Right hindlimb (tissue), 1 donor: ENCODE measurements at regions not wholly inside any gene's neighbourhood (a gene's known extent, or its start where the extent isn't known, plus 50 kb on each side); places are given as distances from the start of the nearest gene placed in this dataset.

Source experiments
- DNase-seq: peaks from one replicate; pipeline ENCODE4 v3.0.0-alpha.2; 2018

GRCh38 chr16:55380485-55380884 is 56.5 kb downstream of the IRX6 start:
- DNase-seq: no peak

- no peak for DNase-seq
Measured at GRCh38 chr16:55384288-55385247, 60.6 kb downstream of the IRX6 start.

- no peak for DNase-seq
Measured at GRCh38 chr16:55385359-55385758, 61.4 kb downstream of the IRX6 start.

GRCh38 chr16:55386534-55387296 is 62.7 kb downstream of the IRX6 start:
- DNase-seq: no peak

- no peak for DNase-seq
Measured at GRCh38 chr16:55388131-55388862, 64.3 kb downstream of the IRX6 start.

- no peak for DNase-seq
Measured at GRCh38 chr16:55389426-55390073, 65.5 kb downstream of the IRX6 start.

- no peak for DNase-seq
Measured at GRCh38 chr16:55390630-55391237, 66.7 kb downstream of the IRX6 start.

- no peak for DNase-seq
Measured at GRCh38 chr16:55391760-55392375, 67.9 kb downstream of the IRX6 start.

- DNase-seq: no peak
Measured at GRCh38 chr16:55392701-55393100, 68.7 kb downstream of the IRX6 start.

- DNase-seq: peak; percentile 41
Measured at GRCh38 chr16:55393991-55394390, 70.0 kb downstream of the IRX6 start.

- DNase-seq: no peak
Measured at GRCh38 chr16:55398762-55399161, 74.8 kb downstream of the IRX6 start.

GRCh38 chr16:55399911-55400310 is 75.9 kb downstream of the IRX6 start:
- DNase-seq: no peak

GRCh38 chr16:55401046-55401445 is 77.0 kb downstream of the IRX6 start:
- DNase-seq: peak; percentile 51

- no peak for DNase-seq
Measured at GRCh38 chr16:55403464-55403863, 75.5 kb upstream of the MMP2 start.

GRCh38 chr16:55406651-55407050 is 72.3 kb upstream of the MMP2 start:
- DNase-seq: no peak

- DNase-seq: no peak
Measured at GRCh38 chr16:55408661-55409060, 70.3 kb upstream of the MMP2 start.

- DNase-seq: peak; percentile 29
Measured at GRCh38 chr16:55411231-55411630, 67.8 kb upstream of the MMP2 start.

GRCh38 chr16:55418586-55418985 is 60.4 kb upstream of the MMP2 start:
- no peak for DNase-seq

- DNase-seq: no peak
Measured at GRCh38 chr16:55421226-55421625, 57.8 kb upstream of the MMP2 start.

GRCh38 chr16:55426865-55427484 is 52.0 kb upstream of the MMP2 start:
- no peak for DNase-seq
